ENCODE measurements at regions not wholly inside any gene's neighbourhood (a gene's known extent, or its start where the extent isn't known, plus 50 kb on each side); places are given as distances from the start of the nearest gene placed in this dataset.

GRCh38 chr5:2338686-2339085 lies 412.8 kb downstream of the IRX2 start:
- POLR2A ChIA-PET, result no interaction called here
- H3K27ac Mint-ChIP-seq, result no peak overlapping the region
- H3K4me1 Mint-ChIP-seq, result no peaks in the 10 kb centered on the region
- DNase-seq, result no peak
- CTCF ChIA-PET, result no interaction called here
- no peak overlapping the region for H3K4me3 Mint-ChIP-seq
- no peaks in the 10 kb centered on the region for H3K36me3 Mint-ChIP-seq (ENCODE audit: low read depth)
- H3K27me3 Mint-ChIP-seq, result no peaks in the 10 kb centered on the region
- no peaks in the 10 kb centered on the region for H3K9me3 Mint-ChIP-seq

DNA sequence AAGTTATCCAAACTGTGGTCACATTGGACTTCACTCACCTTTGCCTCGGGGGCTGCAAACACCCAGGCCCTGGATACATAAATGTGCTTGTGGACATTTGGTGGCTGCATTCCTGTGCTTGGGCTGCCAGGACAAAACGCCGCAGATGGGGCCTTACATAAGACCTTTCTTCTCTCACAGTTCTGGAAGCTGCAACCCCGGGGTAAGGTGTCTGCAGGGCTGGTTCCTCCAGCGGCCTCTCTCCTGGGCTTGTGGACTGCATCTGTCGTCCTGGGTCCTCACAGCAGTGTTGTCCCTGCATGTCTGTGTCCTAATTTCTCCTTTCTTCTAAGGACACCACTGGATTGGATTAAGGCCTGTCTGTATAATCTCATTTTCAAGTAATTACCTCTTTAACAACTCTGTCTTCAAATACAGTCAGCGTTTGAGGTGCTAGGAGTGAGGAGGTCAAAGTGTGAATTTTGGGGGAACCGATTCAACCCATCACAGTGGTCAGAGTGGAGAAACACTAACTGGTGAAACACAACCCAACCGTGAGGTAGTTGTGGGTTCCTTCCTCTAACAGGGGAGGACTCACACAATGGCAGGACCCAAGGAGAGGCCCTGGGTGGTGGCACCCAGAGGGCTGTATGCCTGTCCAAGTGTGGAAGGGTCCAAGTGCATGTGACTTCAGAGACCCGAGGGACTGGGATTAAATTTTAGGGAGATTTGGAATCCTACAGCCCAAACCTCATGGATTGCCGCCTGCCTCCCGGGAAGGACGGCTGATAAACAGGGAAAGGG lies 415.6 kb downstream of the IRX2 start:
- no peaks in the 10 kb centered on the region for H3K27me3 Mint-ChIP-seq
- peaks cover 12% of the 10 kb centered on the region for H3K9me3 Mint-ChIP-seq
- no peak overlapping the region for H3K4me3 Mint-ChIP-seq
- no peak for DNase-seq
- no peak overlapping the region for H3K27ac Mint-ChIP-seq
- CTCF ChIA-PET, result no interaction called here
- no peaks in the 10 kb centered on the region for H3K4me1 Mint-ChIP-seq
- POLR2A ChIA-PET, result no interaction called here
- no peaks in the 10 kb centered on the region for H3K36me3 Mint-ChIP-seq (ENCODE audit: low read depth)

GRCh38 chr5:2335125-2335732 lies 416.2 kb downstream of the IRX2 start:
- Mint-ChIP-seq H3K27ac (no peak overlapping the region), H3K4me3 (no peak overlapping the region), H3K27me3 (no peaks in the 10 kb centered on the region), H3K4me1 (no peaks in the 10 kb centered on the region), H3K36me3 (ENCODE audit: low read depth) (no peaks in the 10 kb centered on the region), H3K9me3 (peaks cover 12% of the 10 kb centered on the region)
- ChIA-PET POLR2A (no interaction called here), CTCF (no interaction called here)
- no peak for DNase-seq

- H3K9me3 Mint-ChIP-seq, result peaks cover 12% of the 10 kb centered on the region
- ChIA-PET CTCF (no interaction called here), POLR2A (no interaction called here)
- no peaks in the 10 kb centered on the region for H3K4me1 Mint-ChIP-seq
- H3K36me3 Mint-ChIP-seq (ENCODE audit: low read depth), result no peaks in the 10 kb centered on the region
- DNase-seq, result no peak
- H3K27ac Mint-ChIP-seq, result no peak overlapping the region
- H3K27me3 Mint-ChIP-seq, result no peaks in the 10 kb centered on the region
- H3K4me3 Mint-ChIP-seq, result no peak overlapping the region
Observed at GRCh38 chr5:2334719-2335118, 416.8 kb downstream of the IRX2 start.

- Mint-ChIP-seq H3K27me3 (no peaks in the 10 kb centered on the region), H3K4me3 (no peak overlapping the region), H3K36me3 (ENCODE audit: low read depth) (no peaks in the 10 kb centered on the region), H3K4me1 (no peaks in the 10 kb centered on the region), H3K27ac (no peak overlapping the region), H3K9me3 (peaks cover 12% of the 10 kb centered on the region)
- no peak for DNase-seq
- ChIA-PET CTCF (no interaction called here), POLR2A (no interaction called here)
Observed at GRCh38 chr5:2333291-2333690, 418.2 kb downstream of the IRX2 start.

GRCh38 chr5:2332521-2332920 lies 419.0 kb downstream of the IRX2 start:
- no peak overlapping the region for H3K4me3 Mint-ChIP-seq
- no peaks in the 10 kb centered on the region for H3K27me3 Mint-ChIP-seq
- peaks cover 12% of the 10 kb centered on the region for H3K9me3 Mint-ChIP-seq
- CTCF ChIA-PET, result no interaction called here
- H3K36me3 Mint-ChIP-seq (ENCODE audit: low read depth), result no peaks in the 10 kb centered on the region
- H3K4me1 Mint-ChIP-seq, result no peaks in the 10 kb centered on the region
- DNase-seq, result no peak
- no peak overlapping the region for H3K27ac Mint-ChIP-seq
- POLR2A ChIA-PET, result no interaction called here

- CTCF ChIA-PET, result no interaction called here
- Mint-ChIP-seq H3K27me3 (no peaks in the 10 kb centered on the region), H3K9me3 (peaks cover 12% of the 10 kb centered on the region), H3K27ac (no peak overlapping the region), H3K4me3 (no peak overlapping the region), H3K4me1 (no peaks in the 10 kb centered on the region), H3K36me3 (ENCODE audit: low read depth) (no peaks in the 10 kb centered on the region)
- POLR2A ChIA-PET, result no interaction called here
- no peak for DNase-seq
Observed at GRCh38 chr5:2330325-2331130, 420.9 kb downstream of the IRX2 start.

DNA sequence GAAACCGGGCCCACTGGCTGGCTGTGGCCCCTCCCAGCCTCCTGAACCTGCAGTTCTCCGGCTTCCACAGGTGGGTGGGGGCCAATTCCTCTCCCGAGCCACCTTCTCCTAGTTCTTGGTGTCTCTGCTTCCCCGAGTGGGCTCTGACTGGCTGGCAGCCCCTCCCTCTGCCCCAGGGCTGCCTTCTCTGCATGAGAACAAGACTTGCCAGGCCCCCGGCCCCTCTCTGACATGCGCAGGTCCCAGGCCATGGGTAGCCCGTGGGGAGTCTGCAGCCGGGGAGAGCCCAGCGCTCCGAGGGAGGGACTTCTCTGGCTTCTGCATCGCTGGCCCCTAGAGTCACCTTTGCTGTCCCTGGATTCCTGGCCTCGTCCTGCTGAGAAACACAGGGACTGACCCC lies 421.7 kb downstream of the IRX2 start:
- H3K9me3 Mint-ChIP-seq, result peaks cover 12% of the 10 kb centered on the region
- no peak for DNase-seq

DNA sequence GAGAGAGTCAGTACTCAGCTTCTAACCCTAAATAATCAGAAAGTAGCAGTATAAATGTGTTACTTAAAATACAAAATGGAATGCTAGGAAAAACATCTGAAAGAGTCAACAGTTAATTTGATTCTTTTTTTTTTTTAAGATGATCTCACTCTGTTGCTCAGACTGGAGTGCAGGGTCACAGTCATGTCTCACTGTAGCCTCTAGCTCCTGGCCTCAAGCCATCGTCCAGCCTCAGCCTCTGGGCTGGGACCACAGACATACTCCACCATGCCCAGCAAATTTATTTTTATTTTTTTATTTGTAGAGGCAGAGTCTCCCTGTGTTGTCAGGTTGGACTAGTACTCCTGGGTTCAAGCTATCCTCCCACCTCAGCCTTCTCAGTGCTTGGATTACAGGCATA lies 424.9 kb downstream of the IRX2 start:
- Mint-ChIP-seq H3K4me3 (no peak overlapping the region), H3K27me3 (no peaks in the 10 kb centered on the region), H3K36me3 (ENCODE audit: low read depth) (no peaks in the 10 kb centered on the region), H3K4me1 (no peaks in the 10 kb centered on the region), H3K27ac (no peak overlapping the region), H3K9me3 (peaks cover under 1% of the 10 kb centered on the region)
- DNase-seq, result no peak
- POLR2A ChIA-PET, result no interaction called here
- CTCF ChIA-PET, result no interaction called here

More for the DNA sequence above, 421.7 kb downstream of the IRX2 start:
- ChIA-PET POLR2A (no interaction called here), CTCF (no interaction called here)
- Mint-ChIP-seq H3K27me3 (no peaks in the 10 kb centered on the region), H3K36me3 (ENCODE audit: low read depth) (no peaks in the 10 kb centered on the region), H3K27ac (no peak overlapping the region), H3K4me3 (no peak overlapping the region), H3K4me1 (no peaks in the 10 kb centered on the region)

- no peak overlapping the region for H3K27ac Mint-ChIP-seq
- DNase-seq, result no peak
- POLR2A ChIA-PET, result no interaction called here
- CTCF ChIA-PET, result no interaction called here
- H3K27me3 Mint-ChIP-seq, result no peaks in the 10 kb centered on the region
- no peak overlapping the region for H3K4me3 Mint-ChIP-seq
- H3K36me3 Mint-ChIP-seq (ENCODE audit: low read depth), result no peaks in the 10 kb centered on the region
- H3K4me1 Mint-ChIP-seq, result no peaks in the 10 kb centered on the region
- H3K9me3 Mint-ChIP-seq, result no peaks in the 10 kb centered on the region
Observed at GRCh38 chr5:2324788-2325187, 426.7 kb downstream of the IRX2 start.

DNA sequence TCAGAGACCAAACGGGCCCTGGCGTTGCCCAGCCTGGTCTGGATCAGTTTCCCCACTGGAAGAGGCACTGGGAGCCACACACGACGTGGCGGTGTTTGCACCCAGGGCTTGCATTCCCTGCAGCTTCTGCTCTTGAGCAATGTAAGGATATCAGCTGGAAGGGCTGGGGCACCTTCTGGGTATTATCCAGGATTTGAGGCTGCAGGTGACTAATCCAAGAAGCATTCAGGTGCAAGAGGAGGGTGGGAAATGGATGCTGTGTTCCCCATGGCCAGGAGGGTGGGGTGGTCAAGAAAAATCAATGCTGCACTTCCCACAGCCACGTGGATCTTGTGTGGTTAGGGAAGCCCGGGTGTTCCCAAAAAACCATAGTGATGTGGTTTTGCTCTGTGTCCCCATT lies 430.9 kb downstream of the IRX2 start:
- POLR2A ChIA-PET, result no interaction called here
- Mint-ChIP-seq H3K9me3 (no peaks in the 10 kb centered on the region), H3K27me3 (no peaks in the 10 kb centered on the region), H3K36me3 (ENCODE audit: low read depth) (no peaks in the 10 kb centered on the region), H3K27ac (no peak overlapping the region), H3K4me3 (no peak overlapping the region), H3K4me1 (no peaks in the 10 kb centered on the region)
- CTCF ChIA-PET, result no interaction called here
- DNase-seq, result no peak

- ChIA-PET POLR2A (no interaction called here), CTCF (no interaction called here)
- Mint-ChIP-seq H3K36me3 (ENCODE audit: low read depth) (no peaks in the 10 kb centered on the region), H3K9me3 (no peaks in the 10 kb centered on the region), H3K4me1 (no peaks in the 10 kb centered on the region), H3K27ac (no peak overlapping the region), H3K4me3 (no peak overlapping the region), H3K27me3 (no peaks in the 10 kb centered on the region)
- no peak for DNase-seq
Observed at GRCh38 chr5:2317540-2317939, 433.9 kb downstream of the IRX2 start.

DNA sequence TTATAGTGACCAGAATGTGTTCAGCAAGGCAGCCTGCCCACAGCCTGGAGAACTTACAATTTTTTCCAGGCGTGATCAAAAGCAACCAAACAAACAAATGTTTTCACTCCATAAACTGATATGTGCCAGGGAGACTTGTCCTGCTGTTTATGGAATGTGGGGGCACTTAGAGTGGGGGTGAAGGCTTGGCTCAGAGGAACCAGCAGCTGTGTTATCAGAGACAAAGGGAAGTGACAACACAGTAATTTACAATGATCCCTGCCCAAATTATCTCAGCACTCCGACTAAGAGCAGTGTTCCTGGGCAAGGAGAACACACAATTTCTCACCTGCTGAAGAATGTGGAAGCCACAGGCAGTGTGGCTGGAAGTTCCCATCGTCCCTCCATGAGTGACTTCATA lies 429.1 kb upstream of the IRX4 start:
- ChIA-PET POLR2A (no interaction called here), CTCF (no interaction called here)
- Mint-ChIP-seq H3K4me3 (no peak overlapping the region), H3K4me1 (no peaks in the 10 kb centered on the region), H3K27me3 (no peaks in the 10 kb centered on the region), H3K27ac (no peak overlapping the region), H3K36me3 (ENCODE audit: low read depth) (no peaks in the 10 kb centered on the region), H3K9me3 (no peaks in the 10 kb centered on the region)
- no peak for DNase-seq

- no peak for DNase-seq
- POLR2A ChIA-PET, result no interaction called here
Observed at GRCh38 chr5:2310946-2311345, 428.2 kb upstream of the IRX4 start.

More at GRCh38 chr5:2310946-2311345, 428.2 kb upstream of the IRX4 start:
- no peaks in the 10 kb centered on the region for H3K27me3 Mint-ChIP-seq
- H3K27ac Mint-ChIP-seq, result no peak overlapping the region
- H3K9me3 Mint-ChIP-seq, result no peaks in the 10 kb centered on the region
- H3K36me3 Mint-ChIP-seq (ENCODE audit: low read depth), result no peaks in the 10 kb centered on the region
- CTCF ChIA-PET, result no interaction called here
- H3K4me3 Mint-ChIP-seq, result no peak overlapping the region
- H3K4me1 Mint-ChIP-seq, result no peaks in the 10 kb centered on the region
